Epithelial cell of esophagus (primary cell): ENCODE measurements at regions not wholly inside any gene's neighbourhood (a gene's known extent, or its start where the extent isn't known, plus 50 kb on each side); places are given as distances from the start of the nearest gene placed in this dataset.
A peak's percentile ranks its signal among the peaks of the same experiment; 100 is the strongest.

Experiments used
- DNase-seq: peaks from one replicate; pipeline ENCODE4 v3.0.0; 2010; ENCODE audit warnings: low read depth
- H3K4me3 ChIP-seq: 2 replicates; pipeline ENCODE4 v1.5.1; 2011; ENCODE audit warnings: mild to moderate bottlenecking, low read length, control low read depth
- CTCF ChIP-seq: IDR thresholded peaks from 2 replicates; pipeline ENCODE4 v1.5.1; 2011; ENCODE audit warnings: low read depth, mild to moderate bottlenecking, low read length, control low read depth, inconsistent platforms; ENCODE audit not compliant: insufficient read depth; ENCODE audit errors: missing control alignments

GRCh38 chr9:110073356-110073905 is 134.5 kb downstream of the C9orf152 start:
- TF ChIP-seq CTCF, result no peak
- DNase-seq, result no peak
- no peak overlapping the region for H3K4me3 ChIP-seq

GRCh38 chr9:110076894-110077725 is 130.8 kb downstream of the C9orf152 start:
- TF ChIP-seq CTCF, result no peak
- peak; percentile 62 for DNase-seq

GRCh38 chr9:110077925-110078324 is 130.0 kb downstream of the C9orf152 start:
- DNase-seq, result no peak
- no peak for TF ChIP-seq CTCF

More at GRCh38 chr9:110076894-110077725, 130.8 kb downstream of the C9orf152 start:
- no peak overlapping the region for H3K4me3 ChIP-seq

GRCh38 chr9:110078604-110079003 is 129.4 kb downstream of the C9orf152 start:
- TF ChIP-seq CTCF, result no peak
- no peak overlapping the region for H3K4me3 ChIP-seq
- DNase-seq, result no peak

More at GRCh38 chr9:110077925-110078324, 130.0 kb downstream of the C9orf152 start:
- no peak overlapping the region for H3K4me3 ChIP-seq

- H3K4me3 ChIP-seq, result no peak overlapping the region
- no peak for TF ChIP-seq CTCF
- no peak for DNase-seq
Observed at GRCh38 chr9:110081395-110081794, 126.6 kb downstream of the C9orf152 start.

- no peak for TF ChIP-seq CTCF
- DNase-seq, result no peak
- H3K4me3 ChIP-seq, result no peak overlapping the region
Observed at GRCh38 chr9:110083866-110084265, 124.1 kb downstream of the C9orf152 start.
